ENCODE measurements at regions not wholly inside any gene's neighbourhood (a gene's known extent, or its start where the extent isn't known, plus 50 kb on each side); places are given as distances from the start of the nearest gene placed in this dataset.
"Not testable (repeated sequence)": the region's sequence is repeated elsewhere in the genome, so short reads cannot be mapped to it uniquely, and the experiment has no call there.

GRCh38 chr2:35932276-35932963 is 423.2 kb upstream of the CRIM1 start:
- no peak for DNase-seq

DNA sequence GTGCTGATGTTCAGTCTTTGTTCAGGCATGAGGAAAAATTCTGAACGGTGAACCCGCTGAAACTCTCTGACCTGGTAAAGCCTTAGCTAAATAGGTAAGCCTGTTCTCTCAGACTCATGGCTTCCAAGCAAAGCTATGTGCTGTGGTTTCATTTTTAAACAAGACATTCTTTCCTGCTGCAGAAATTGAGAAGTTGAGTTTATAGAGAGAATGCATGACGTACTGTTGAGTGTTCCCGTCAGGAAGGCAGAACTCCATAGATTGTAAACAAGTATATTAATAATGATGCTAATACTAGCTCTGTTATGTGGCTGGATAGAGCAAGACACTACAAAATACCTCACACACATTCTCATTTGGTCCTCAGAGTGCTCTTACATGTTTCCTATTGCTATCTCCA is 424.0 kb upstream of the CRIM1 start:
- no peak for DNase-seq

GRCh38 chr2:35931115-35931514 is 424.5 kb upstream of the CRIM1 start:
- DNase-seq = no peak

DNA sequence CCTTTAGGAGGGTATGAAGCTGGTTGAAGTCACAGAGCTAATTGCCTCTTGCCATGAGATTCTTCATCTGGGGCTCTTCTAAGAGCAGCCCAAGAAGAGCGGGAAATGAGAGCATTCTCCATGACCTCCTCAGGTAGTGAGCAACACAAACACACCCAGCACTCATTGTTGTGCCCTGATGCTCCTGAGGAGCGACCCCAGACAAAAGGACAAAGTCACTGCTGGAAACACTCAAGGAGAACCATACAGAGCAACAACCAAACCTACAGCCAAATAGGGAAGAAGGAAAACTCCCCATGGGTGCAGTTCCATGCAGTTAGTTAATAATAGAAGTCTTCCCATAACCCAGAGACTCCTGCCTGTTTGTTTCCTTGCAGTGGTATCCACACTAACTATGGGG is 426.0 kb upstream of the CRIM1 start:
- no peak for DNase-seq

DNA sequence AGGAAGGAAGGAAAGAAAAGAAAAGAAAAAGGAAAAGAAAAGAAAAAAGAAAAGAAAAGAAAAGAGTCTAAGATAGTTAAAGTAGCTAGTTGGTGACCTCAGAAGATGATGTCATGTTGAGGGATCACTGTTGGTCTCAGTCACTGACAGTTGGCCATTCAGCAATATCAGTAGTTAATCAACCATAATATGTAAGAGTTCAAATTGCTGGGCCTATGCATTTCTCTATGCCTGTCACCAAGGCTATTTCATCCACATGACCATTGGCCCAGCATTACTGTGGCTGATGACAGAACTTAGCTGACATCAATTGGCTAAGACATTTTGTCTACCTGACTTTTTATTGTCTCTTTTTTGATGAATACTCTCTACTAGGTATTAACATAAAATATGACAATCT is 435.5 kb upstream of the CRIM1 start:
- DNase-seq = no peak

DNA sequence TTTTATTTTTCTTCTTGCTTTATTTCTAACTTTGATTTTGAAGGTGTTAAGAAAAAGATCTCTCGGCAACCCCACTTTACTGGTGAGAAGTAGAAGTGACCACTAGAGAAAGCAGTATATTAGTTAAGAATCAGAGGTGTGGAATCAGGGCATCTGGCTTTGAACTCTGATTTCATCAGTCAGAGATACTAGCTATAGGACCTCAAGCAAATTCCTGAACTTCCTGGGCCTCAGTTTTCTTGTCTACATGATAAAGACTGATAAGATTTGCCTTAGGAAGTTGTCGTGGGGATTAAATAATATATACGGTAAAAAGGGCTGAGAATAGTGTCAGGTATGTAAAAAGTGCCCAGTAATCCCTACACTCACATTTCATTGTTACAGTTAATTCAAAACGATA is 440.3 kb upstream of the CRIM1 start:
- no peak for DNase-seq

DNA sequence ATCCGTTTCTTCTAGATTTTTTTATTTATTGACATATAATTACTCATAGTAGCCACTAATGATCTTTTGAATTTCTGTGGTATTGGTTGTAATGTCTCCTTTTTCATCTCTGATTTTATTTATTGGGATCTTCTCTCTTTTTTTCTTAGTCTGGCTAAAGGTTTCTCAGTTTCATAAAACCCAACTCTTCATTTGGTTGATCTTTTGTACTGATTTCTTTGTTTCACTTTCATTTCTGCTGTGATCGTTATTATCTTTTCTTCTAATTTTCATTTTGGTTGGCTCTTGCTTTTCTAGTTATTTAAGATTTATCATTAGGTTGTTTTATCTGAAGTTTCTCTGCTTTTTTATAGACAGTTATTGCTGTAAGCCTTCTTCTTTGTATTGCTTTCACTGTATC is 463.6 kb upstream of the CRIM1 start:
- DNase-seq = no peak

DNA sequence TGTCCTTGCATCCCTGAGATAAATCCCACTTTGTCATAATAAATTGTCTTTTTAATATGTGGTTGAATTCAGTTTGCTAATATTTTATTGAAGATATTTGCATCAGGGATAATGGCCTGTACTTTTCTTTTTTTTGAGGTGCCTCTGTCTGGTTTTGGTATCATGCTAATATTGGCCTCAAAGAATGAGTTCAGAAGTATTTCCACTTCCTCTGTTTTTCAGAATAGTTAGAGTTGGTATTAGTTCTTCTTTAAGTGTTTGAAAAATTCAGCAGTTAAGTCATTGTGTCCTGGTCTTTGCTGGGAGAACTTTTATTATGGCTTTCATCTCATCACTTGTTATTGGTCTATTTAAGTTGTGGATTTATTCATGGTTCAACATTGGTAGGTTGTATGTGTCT is 464.1 kb upstream of the CRIM1 start:
- no peak for DNase-seq

DNA sequence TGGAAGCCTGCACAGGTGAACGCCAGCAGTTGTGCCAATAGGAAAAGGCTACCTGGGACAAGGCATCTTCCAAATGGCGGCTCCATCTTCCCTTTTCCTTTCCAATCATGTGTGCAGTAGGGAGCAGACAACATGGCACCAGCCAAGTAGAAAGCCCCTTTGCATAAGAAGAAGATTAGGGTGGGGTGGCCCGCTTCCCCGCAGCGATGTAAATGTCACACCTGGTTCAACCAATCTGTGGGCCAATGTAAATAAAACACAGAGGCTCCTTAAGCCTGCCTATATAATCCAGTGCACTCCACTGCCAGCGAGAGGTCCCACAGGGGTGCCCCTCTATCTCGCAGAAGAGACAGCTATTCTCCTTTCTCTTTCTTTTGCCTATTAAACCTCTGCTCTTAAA is 468.4 kb upstream of the CRIM1 start:
- DNase-seq = no peak

- no peak for DNase-seq
Observed at GRCh38 chr2:35873921-35874320, 481.7 kb upstream of the CRIM1 start.

GRCh38 chr2:35871672-35872071 is 483.9 kb upstream of the CRIM1 start:
- no peak for DNase-seq

- no peak for DNase-seq
Observed at GRCh38 chr2:35870713-35871112, 484.9 kb upstream of the CRIM1 start.

- DNase-seq = no peak
Observed at GRCh38 chr2:35864141-35864540, 491.4 kb upstream of the CRIM1 start.

DNA sequence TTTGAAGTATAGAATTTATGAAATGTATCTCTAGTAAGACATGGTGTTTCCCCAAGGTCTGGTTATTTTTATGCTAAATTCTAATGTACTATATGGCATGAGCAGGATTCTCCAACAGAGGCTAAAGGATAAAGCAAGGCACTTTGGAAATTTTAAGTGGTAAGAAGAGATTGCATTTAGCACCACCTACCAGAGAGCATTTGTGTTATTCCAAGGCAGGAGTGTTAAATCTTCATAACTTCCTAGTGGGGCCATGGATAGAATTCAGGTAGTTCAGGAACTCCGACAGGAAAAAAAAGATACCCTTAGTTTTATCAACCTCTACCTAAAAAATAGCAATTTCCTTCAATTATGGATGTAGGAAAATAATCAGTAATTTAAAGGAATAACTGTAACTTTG is 497.4 kb upstream of the CRIM1 start:
- DNase-seq = no peak

GRCh38 chr2:35857498-35857897 is 498.1 kb upstream of the CRIM1 start:
- DNase-seq = no peak

DNA sequence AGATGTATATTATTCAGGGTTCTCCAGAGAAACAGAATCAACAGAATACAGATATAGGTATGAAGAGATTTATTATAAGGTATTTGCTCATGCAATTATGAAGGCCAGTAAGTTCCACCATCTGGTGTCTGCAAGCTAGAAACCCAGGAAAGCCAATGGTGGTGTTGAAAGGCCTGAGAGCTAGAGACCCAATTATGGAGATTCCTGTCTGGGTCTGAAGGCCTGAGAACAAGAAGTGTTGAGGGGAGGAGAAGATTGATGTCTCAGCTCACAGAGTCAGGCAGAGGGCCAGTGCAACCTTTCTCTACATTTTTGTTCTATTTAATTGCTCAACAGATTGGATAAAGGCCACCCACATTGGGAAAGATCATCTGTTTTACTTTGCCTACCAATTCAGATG is 524.2 kb upstream of the CRIM1 start:
- no peak for DNase-seq

- DNase-seq = no peak
Observed at GRCh38 chr2:35830833-35831232, 524.7 kb upstream of the CRIM1 start.

- no peak for DNase-seq
Observed at GRCh38 chr2:35827086-35827485, 528.5 kb upstream of the CRIM1 start.

- no peak for DNase-seq
Observed at GRCh38 chr2:35822716-35823115, 532.9 kb upstream of the CRIM1 start.

- DNase-seq = no peak
Observed at GRCh38 chr2:35821675-35822074, 533.9 kb upstream of the CRIM1 start.

- DNase-seq = no peak
Observed at GRCh38 chr2:35820391-35820790, 535.2 kb upstream of the CRIM1 start.

DNA sequence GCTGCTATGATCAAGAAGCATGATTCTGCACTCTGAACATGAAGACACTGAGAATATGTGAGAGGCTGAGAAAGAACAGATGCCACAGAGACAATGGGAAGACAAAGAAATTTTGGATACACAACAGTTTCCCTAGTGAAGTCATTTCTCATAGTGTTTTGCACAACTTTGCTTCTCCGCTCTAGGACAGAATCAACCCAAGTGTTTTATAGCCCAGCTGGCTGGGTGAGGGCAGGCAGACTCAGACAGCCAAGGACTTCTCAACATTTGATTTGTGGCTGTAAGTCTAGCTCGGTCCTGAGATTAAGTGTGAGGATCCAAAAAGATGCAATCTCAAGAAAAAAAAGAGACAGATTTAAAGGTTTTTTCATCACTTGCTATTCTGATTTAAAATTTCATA is 536.5 kb upstream of the CRIM1 start:
- no peak for DNase-seq

DNA sequence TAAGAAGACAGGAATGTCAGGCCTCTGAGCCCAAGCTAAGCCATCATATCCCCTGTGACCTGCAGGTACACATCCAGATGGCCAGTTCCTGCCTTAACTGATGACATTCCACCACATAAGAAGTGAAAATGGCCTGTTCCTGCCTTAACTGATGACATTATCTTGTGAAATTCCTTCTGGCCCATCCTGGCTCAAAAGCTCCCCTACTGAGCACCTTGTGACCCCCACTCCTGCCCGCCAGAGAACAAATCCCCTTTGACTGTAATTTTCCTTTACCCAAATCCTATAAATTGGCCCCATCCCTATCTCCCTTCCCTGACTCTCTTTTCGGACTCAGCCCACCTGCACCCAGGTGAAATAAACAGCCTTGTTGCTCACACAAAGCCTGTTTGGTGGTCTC is 537.2 kb upstream of the CRIM1 start:
- not testable (repeated sequence) for DNase-seq

DNA sequence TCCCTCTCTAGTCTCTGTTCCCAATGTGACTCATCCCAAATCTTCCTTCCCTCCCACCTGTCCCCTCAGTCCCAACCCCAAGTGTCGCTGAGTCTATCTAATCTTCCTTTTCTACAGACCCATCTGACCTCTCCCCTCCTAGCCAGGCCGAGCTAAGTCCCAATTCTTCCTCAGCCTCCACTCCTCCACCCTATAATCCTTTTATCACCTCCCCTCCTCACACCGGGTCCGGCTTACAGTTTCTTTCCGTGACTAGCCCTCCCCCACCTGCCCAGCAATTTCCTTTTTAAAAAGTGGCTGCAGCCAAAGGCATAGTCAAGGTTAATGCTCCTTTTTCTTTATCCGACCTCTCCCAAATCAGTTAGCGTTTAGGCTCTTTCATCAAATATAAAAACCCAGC is 541.0 kb upstream of the CRIM1 start:
- not testable (repeated sequence) for DNase-seq

DNA sequence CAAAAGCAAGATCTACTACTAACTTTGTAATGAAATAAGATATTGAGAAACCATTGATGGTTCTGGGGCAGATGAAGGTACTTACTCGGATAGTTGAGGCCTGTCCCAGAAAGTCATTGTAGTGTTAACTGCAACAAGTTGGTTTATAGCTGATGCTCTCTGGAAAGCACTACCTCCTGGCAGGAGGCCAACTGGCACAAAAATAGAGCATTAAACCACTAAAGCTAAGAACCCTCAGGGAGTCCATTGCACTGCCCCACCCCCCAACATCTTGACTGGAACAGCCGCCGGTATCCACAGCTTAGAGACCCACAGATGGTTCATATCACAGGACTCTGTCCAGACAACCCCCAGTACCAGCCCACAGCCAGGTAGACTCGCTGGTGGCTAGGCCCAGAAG is 552.5 kb upstream of the CRIM1 start:
- DNase-seq = no peak
